Heart left ventricle (tissue), 16 donors: ENCODE measurements at regions not wholly inside any gene's neighbourhood (a gene's known extent, or its start where the extent isn't known, plus 50 kb on each side); places are given as distances from the start of the nearest gene placed in this dataset.

Experiments
- ATAC-seq, 4 donors: fragments of 200-7000 bp; cut with Tn5 transposase; one replicate each; pipeline ENCODE4 v1.9.1; 2020 to 2022; ENCODE audit warnings: moderate library complexity in 4 of 4, mild to moderate bottlenecking in 3 of 4, moderate number of reproducible peaks in 1 of 4
- DNase-seq, 5 donors: peaks; one replicate each; pipeline ENCODE4 v3.0.0-alpha.2; 2020
- H3K27ac ChIP-seq, 12 donors: fragments of 200-600 bp; sonication (generic) in 4 of 12; one replicate each; pipeline versions ENCODE4 v1.5.0 to v1.8.0; 2016 to 2022; ENCODE audit warnings: mild to moderate bottlenecking in 2 of 12
- H3K27me3 ChIP-seq, 9 donors: fragments of 200-600 bp; sonication (generic) in 2 of 9; one replicate each; pipeline versions ENCODE4 v1.5.1 to v1.8.0; 2016 to 2022; ENCODE audit warnings: mild to moderate bottlenecking in 3 of 9
- H3K36me3 ChIP-seq, 9 donors: fragments of 200-600 bp; sonication (generic) in 2 of 9; one replicate each; pipeline versions ENCODE4 v1.5.0 to v1.8.0; 2018 to 2022; ENCODE audit warnings: mild to moderate bottlenecking in 2 of 9
- H3K4me1 ChIP-seq, 12 donors: fragments of 200-600 bp; sonication (generic) in 4 of 12; one replicate each; pipeline versions ENCODE4 v1.5.0 to v1.8.0; 2016 to 2022; ENCODE audit warnings: mild to moderate bottlenecking in 3 of 12
- H3K4me3 ChIP-seq, 12 donors: fragments of 200-600 bp; sonication (generic) in 4 of 12; one replicate each; pipeline versions ENCODE4 v1.5.0 to v1.8.0; 2017 to 2022; ENCODE audit warnings: mild to moderate bottlenecking in 9 of 12, moderate library complexity in 4 of 12
- H3K9me3 ChIP-seq, 12 donors: fragments of 200-600 bp; sonication (generic) in 4 of 12; one replicate each; pipeline versions ENCODE4 v1.5.0 to v1.8.0; 2016 to 2022; ENCODE audit warnings: mild to moderate bottlenecking in 1 of 12
- POLR2A ChIP-seq, 2 donors: fragments of 450-650 bp; IDR thresholded peaks; one replicate each; pipeline ENCODE4 v1.6.1; 2017; ENCODE audit warnings: antibody characterized with exemption in 2 of 2, mild to moderate bottlenecking in 2 of 2, moderate library complexity in 2 of 2
- WGBS, 4 donors: extraction: QIAGEN DNeasy Blood & Tissue Kit in 2 of 4; methylation state at CpG; one replicate each; pipeline versions ENCODE4 v1.1.5 to v1.1.7; 2013 to 2018; 5-methylcytosine and 5-hydroxymethylcytosine counted together
- intact Hi-C, 10 donors: fragments of 100-400 bp; cut with DNase I; formaldehyde crosslinking; loops; one replicate each; pipeline versions ENCODE4 v1.11.1 to v1.14.2; 2022
- TF ChIP-seq, protein P1 (sequence below), 12 donors: fragments of 200-600 bp; sonication (generic) in 4 of 12; IDR thresholded peaks; one replicate each; pipeline versions ENCODE4 v1.5.0 to v1.8.0; 2018 to 2022; ENCODE audit warnings: antibody characterized with exemption in 12 of 12, mild to moderate bottlenecking in 5 of 12
- donor health status: ischemic (EF 13 %, LVEDD 7.1; RV severe dilation, severe dysfunction).
- donor health status: healthy with polysubstance abuse.
- donor health status: DM: no; HTN: yes; CAD: no.
- donor health status: DM: no; HTN: no; CAD: no.
- donor health status: ischemic (EF 25% LVEDD 6.9; RV normal size, moderate dysfunction).
- donor health status: ischemic (EF 25% LVEDD 5.7; RV mildly dilated, moderate dysfunction).
- donor health status: healthy.
- donor health status: DM: yes; HTN: yes; CAD: no.
- donor health status: ischemic (EF 35%, LVEDD 5.7; RV mildly dilated, moderate dysfunction).
- donor health status: nonischemic (EF 11% LVEDD 7.7; RV severe dilation, severe dysfunction).
- donor health status: DM: yes; HTN: yes; CAD: no.
- donor health status: PGD.
- donor health status: ischemic (EF 29% LVEDD 5.4; RV normal size, mild dysfunction).
- donor health status: nonischemic (EF 23%, LVEDD 6.1; RV moderate dilation, normal function).

DNA sequence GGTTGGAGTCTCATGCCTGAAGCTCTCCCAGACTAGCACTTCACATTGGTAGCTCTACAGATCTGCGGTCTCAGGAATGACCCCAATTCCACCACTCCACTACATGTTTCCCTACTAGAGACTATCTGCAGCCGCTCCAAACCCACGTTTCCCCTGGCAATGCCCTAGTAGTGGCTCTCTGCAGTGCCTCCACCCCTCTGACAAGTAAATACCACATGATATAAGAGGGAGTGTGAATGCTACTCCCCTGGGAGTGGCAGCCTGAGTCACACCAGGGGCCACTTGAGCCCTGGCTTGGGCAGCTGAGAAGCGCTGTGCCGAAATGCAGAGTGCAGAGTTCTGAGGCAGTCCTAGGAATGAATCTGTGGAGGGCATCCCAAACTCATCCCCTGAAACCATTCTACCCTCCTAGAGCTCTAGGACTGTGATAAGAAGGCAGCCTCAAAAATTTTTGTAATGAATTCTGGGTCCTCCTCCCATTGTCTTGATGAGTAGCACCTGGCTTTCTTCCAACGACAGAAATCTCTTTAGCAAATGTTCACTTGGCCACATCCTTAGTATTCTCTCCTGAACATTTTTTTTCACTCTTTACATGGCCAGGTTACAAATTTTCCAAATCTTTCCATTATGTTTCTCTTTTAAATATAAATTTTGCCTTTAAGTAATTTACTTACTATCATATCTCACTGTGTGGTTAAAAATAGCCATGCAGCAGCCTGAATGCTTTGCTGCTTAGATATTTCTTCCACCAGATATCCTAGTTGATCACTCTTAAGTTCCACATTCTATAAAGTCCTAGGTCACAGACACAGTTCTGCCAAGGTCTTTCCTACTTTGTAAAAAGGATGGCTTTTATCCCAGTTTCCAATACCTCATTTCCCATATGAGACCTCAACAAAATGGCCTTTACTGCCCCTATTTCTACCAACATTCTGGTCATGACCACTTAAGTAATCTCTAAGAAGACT is 160.2 kb upstream of the CPEB2 start:
- Histone ChIP-seq H3K27me3 (no peaks in the 10 kb centered on the region), H3K27ac (peak overlapping the region; percentile 4 to 81 (median 55)), H3K9me3 (peaks cover 0 to 14% (median 1%) of the 10 kb centered on the region in 12 donors), H3K36me3 (no peaks in the 10 kb centered on the region), H3K4me1 (peaks cover 0 to 23% (median 14%) of the 10 kb centered on the region in 12 donors), H3K4me3 (peak overlapping the region in 1 of 12 donors; percentile 5)
- 23 to 29% (median 25%) methylated on average over 6 of the region's 6 CpGs for WGBS, 4 donors
- intact Hi-C loops = loop anchor here in 1 of 10 donors (10.0 kb wide), 1 partner anchor 163 kb away; the partner anchor contains the start of gene CPEB2
- TF ChIP-seq POLR2A (IDR thresholded peaks at IDR 0.05) = no peak
- TF ChIP-seq, protein P1, sequence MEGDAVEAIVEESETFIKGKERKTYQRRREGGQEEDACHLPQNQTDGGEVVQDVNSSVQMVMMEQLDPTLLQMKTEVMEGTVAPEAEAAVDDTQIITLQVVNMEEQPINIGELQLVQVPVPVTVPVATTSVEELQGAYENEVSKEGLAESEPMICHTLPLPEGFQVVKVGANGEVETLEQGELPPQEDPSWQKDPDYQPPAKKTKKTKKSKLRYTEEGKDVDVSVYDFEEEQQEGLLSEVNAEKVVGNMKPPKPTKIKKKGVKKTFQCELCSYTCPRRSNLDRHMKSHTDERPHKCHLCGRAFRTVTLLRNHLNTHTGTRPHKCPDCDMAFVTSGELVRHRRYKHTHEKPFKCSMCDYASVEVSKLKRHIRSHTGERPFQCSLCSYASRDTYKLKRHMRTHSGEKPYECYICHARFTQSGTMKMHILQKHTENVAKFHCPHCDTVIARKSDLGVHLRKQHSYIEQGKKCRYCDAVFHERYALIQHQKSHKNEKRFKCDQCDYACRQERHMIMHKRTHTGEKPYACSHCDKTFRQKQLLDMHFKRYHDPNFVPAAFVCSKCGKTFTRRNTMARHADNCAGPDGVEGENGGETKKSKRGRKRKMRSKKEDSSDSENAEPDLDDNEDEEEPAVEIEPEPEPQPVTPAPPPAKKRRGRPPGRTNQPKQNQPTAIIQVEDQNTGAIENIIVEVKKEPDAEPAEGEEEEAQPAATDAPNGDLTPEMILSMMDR (IDR thresholded peaks at IDR 0.05) = no peak
- DNase-seq (peak; percentile 48 to 78 (median 72)), ATAC-seq (peak; percentile 81 to 97 (median 96))

DNA sequence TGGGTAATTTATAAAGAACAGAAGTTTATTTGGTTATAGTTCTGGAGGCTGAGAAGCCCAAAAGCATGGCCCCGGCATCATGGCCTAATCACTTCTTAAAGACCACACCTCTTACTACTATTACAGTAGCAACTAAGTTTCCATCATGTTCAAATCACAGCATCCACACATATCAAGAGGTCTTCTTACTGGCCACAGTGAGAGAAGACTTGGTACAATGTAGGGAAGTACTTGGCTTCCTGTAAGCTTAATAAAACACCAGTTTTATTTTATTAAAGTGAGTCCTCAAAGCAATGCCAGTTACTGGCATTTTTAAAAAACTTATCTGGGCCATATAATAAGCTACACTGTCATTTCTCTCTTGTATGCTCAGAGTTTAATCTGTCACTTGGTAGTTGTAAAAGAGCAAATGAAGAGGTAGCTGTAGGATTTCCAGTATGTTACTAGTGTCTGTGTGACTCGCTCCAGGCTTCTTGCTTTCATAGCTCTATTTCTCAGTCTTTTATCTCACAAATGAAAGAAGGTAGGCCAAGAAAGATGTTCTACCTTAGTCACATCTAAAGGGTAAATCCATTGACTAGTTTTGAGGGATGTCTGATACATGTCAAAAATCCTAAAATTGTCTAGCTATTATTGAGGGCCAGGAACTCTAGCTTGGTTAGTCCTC is 159.2 kb upstream of the CPEB2 start:
- TF ChIP-seq, protein P1 (IDR thresholded peaks at IDR 0.05) = no peak
- no peak for TF ChIP-seq POLR2A (IDR thresholded peaks at IDR 0.05)
- 83 to 94% (median 86%) methylated on average over 2 of the region's 2 CpGs for WGBS, 4 donors
- H3K36me3 ChIP-seq = no peaks in the 10 kb centered on the region
- H3K27me3 ChIP-seq = no peaks in the 10 kb centered on the region
- H3K27ac ChIP-seq = peak overlapping the region in 10 of 12 donors; percentile 4 to 81 (median 60)
- DNase-seq = no peak
- H3K4me3 ChIP-seq = no peak overlapping the region
- peaks cover 0 to 14% (median 1%) of the 10 kb centered on the region in 12 donors for H3K9me3 ChIP-seq
- intact Hi-C loops = loop anchor here in 1 of 10 donors (10.0 kb wide), 1 partner anchor 162 kb away; the partner anchor contains the start of gene CPEB2
- ATAC-seq = no peak
- peaks cover 0 to 23% (median 14%) of the 10 kb centered on the region in 12 donors for H3K4me1 ChIP-seq

DNA sequence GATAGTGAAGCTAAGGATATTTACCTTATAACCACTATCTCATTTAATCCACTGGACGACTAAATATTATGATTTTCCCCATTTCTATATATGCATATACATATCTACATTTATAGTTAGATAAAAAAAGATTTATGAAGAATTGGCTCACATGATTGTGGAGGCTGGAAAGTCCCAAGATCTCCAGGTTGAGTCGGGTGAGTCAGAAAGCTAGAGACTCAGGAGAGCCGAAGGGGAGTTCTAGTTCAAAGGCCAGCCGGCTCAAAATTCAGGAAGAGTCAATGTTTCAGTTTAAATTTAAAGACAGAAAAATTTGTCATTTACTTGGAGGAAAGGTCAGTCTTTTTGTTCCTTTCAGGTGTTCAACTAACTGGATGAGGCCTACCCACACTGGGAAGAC is 158.2 kb upstream of the CPEB2 start:
- 82 to 94% (median 90%) methylated on average over 4 of the region's 4 CpGs for WGBS, 4 donors
- Histone ChIP-seq H3K27me3 (no peaks in the 10 kb centered on the region), H3K36me3 (no peaks in the 10 kb centered on the region), H3K27ac (no peak overlapping the region), H3K4me1 (peaks cover 0 to 23% (median 14%) of the 10 kb centered on the region in 12 donors), H3K9me3 (peaks cover 0 to 8% (median 0%) of the 10 kb centered on the region in 12 donors), H3K4me3 (no peak overlapping the region)
- DNase-seq (no peak), ATAC-seq (no peak)
- no peak for TF ChIP-seq POLR2A (IDR thresholded peaks at IDR 0.05)
- TF ChIP-seq, protein P1 (IDR thresholded peaks at IDR 0.05) = no peak
- intact Hi-C loops = loop anchor here in 1 of 10 donors (10.0 kb wide), 1 partner anchor 161 kb away; the partner anchor contains the start of gene CPEB2
